Neutrophil (primary cell): ENCODE measurements at regions not wholly inside any gene's neighbourhood (a gene's known extent, or its start where the extent isn't known, plus 50 kb on each side); places are given as distances from the start of the nearest gene placed in this dataset.
"Not testable (repeated sequence)": the region's sequence is repeated elsewhere in the genome, so short reads cannot be mapped to it uniquely, and the experiment has no call there.

Source experiments
- H3K27ac ChIP-seq: fragments of 200-600 bp; sonication (generic); 2 replicates; pipeline ENCODE4 v1.5.1; 2016; ENCODE audit warnings: mild to moderate bottlenecking, moderate library complexity
- H3K27me3 ChIP-seq: fragments of 200-600 bp; sonication (generic); 2 replicates; pipeline ENCODE4 v1.6.0; 2016; ENCODE audit warnings: mild to moderate bottlenecking
- H3K36me3 ChIP-seq: fragments of 200-600 bp; sonication (generic); 2 replicates; pipeline ENCODE4 v1.5.1; 2017
- H3K4me1 ChIP-seq, 2 experiments: fragments of 200-600 bp in 1 of 2; sonication (generic) in 1 of 2; 1 replicate in 1 of 2; 2 replicates in 1 of 2; pipeline versions ENCODE4 v1.5.1 to v1.6.1; 2013 to 2016; ENCODE audit warnings: low read depth in 1 of 2, low read length in 1 of 2, mild to moderate bottlenecking in 1 of 2, moderate library complexity in 1 of 2; ENCODE audit not compliant: control insufficient read depth in 1 of 2, insufficient read depth in 1 of 2
- H3K4me3 ChIP-seq, 2 experiments: fragments of 200-600 bp in 1 of 2; sonication (generic) in 1 of 2; 1 replicate in 1 of 2; 2 replicates in 1 of 2; pipeline ENCODE4 v1.5.1; 2013 to 2016; ENCODE audit warnings: low read depth in 1 of 2, low read length in 1 of 2, mild to moderate bottlenecking in 1 of 2, moderate library complexity in 1 of 2
- H3K9me3 ChIP-seq: fragments of 200-600 bp; sonication (generic); 2 replicates; pipeline ENCODE4 v1.5.1; 2016
- TF ChIP-seq, protein P1 (sequence below): fragments of 200-600 bp; sonication (generic); IDR thresholded peaks from 2 replicates; pipeline ENCODE4 v1.5.1; 2016; ENCODE audit warnings: antibody characterized with exemption

DNA sequence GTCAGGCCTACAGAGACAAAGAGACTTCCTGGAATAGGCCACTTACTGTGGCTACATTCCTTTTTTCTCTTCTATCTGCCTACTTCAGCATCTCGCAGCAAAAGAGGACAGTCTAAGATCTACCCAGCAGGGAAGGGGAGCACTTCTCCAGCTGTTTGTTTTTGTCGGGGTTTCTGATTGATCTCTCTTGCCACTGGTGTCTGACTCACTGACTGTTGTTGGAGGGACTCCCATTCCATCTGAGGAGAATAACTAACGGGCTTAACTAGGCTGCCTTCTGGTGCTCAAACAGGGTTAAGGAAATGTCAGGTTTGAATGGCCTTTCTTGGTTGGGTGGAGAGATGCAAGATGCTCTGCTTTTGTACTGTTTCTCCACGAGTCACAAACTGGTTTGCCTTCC, 100.2 kb upstream of the TMEM164 start:
- TF ChIP-seq, protein P1, sequence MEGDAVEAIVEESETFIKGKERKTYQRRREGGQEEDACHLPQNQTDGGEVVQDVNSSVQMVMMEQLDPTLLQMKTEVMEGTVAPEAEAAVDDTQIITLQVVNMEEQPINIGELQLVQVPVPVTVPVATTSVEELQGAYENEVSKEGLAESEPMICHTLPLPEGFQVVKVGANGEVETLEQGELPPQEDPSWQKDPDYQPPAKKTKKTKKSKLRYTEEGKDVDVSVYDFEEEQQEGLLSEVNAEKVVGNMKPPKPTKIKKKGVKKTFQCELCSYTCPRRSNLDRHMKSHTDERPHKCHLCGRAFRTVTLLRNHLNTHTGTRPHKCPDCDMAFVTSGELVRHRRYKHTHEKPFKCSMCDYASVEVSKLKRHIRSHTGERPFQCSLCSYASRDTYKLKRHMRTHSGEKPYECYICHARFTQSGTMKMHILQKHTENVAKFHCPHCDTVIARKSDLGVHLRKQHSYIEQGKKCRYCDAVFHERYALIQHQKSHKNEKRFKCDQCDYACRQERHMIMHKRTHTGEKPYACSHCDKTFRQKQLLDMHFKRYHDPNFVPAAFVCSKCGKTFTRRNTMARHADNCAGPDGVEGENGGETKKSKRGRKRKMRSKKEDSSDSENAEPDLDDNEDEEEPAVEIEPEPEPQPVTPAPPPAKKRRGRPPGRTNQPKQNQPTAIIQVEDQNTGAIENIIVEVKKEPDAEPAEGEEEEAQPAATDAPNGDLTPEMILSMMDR, result no peak
- H3K36me3 ChIP-seq, result no peaks in the 10 kb centered on the region

GRCh38 chrX:109911046-109911445, 91.9 kb upstream of the TMEM164 start:
- no peaks in the 10 kb centered on the region for H3K9me3 ChIP-seq
- H3K36me3 ChIP-seq, result no peaks in the 10 kb centered on the region
- H3K4me1 ChIP-seq, result peaks cover 0 to 8% of the 10 kb centered on the region in 2 experiments
- no peak overlapping the region for H3K27ac ChIP-seq
- TF ChIP-seq, protein P1, result no peak
- H3K27me3 ChIP-seq, result no peaks in the 10 kb centered on the region
- no peak overlapping the region for H3K4me3 ChIP-seq

More for the DNA sequence above, 100.2 kb upstream of the TMEM164 start:
- no peaks in the 10 kb centered on the region for H3K4me1 ChIP-seq
- no peak overlapping the region for H3K4me3 ChIP-seq
- no peaks in the 10 kb centered on the region for H3K9me3 ChIP-seq
- no peak overlapping the region for H3K27ac ChIP-seq
- no peaks in the 10 kb centered on the region for H3K27me3 ChIP-seq

GRCh38 chrX:109912993-109913392, 89.9 kb upstream of the TMEM164 start:
- H3K27ac ChIP-seq, H3K4me1 ChIP-seq, H3K36me3 ChIP-seq, H3K27me3 ChIP-seq, H3K9me3 ChIP-seq, H3K4me3 ChIP-seq: not testable (repeated sequence)

GRCh38 chrX:109914114-109914849, 88.6 kb upstream of the TMEM164 start:
- Histone ChIP-seq H3K9me3 (no peaks in the 10 kb centered on the region), H3K27me3 (no peaks in the 10 kb centered on the region), H3K4me1 (peaks cover 0 to 8% of the 10 kb centered on the region in 2 experiments), H3K27ac (no peak overlapping the region), H3K4me3 (no peak overlapping the region), H3K36me3 (no peaks in the 10 kb centered on the region)
- TF ChIP-seq, protein P1, result no peak

DNA sequence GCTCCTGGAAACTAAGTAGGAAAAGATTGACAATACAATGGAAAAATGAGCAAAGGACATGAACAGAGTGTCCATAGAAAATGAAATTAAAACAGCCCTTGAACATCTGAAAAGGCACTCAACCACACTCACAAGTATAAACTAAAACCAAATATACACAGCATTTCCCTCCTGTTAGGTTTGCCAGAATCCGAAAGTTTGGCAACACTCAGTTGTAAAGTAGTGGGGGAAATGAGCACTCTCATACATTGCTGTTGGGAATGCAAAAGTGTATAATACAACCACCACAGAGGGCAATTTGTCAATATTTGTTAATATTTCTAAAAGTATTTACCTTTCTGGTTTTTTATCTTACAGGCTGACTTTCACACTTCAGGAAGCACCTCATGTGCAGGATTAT, 84.2 kb upstream of the TMEM164 start:
- TF ChIP-seq, protein P1, result no peak
- H3K4me3 ChIP-seq, result no peak overlapping the region

GRCh38 chrX:109920325-109920724, 82.6 kb upstream of the TMEM164 start:
- Histone ChIP-seq H3K27ac (no peak overlapping the region), H3K4me3 (no peak overlapping the region), H3K27me3 (no peaks in the 10 kb centered on the region), H3K4me1 (no peaks in the 10 kb centered on the region), H3K9me3 (no peaks in the 10 kb centered on the region), H3K36me3 (no peaks in the 10 kb centered on the region)
- TF ChIP-seq, protein P1, result no peak

More for the DNA sequence above, 84.2 kb upstream of the TMEM164 start:
- H3K36me3 ChIP-seq, result no peaks in the 10 kb centered on the region
- H3K4me1 ChIP-seq, result peaks cover 0 to 8% of the 10 kb centered on the region in 2 experiments
- no peaks in the 10 kb centered on the region for H3K27me3 ChIP-seq
- H3K27ac ChIP-seq, result no peak overlapping the region
- H3K9me3 ChIP-seq, result no peaks in the 10 kb centered on the region
